Esophagus muscularis mucosa (tissue), 3 donors: ENCODE measurements at regions not wholly inside any gene's neighbourhood (a gene's known extent, or its start where the extent isn't known, plus 50 kb on each side); places are given as distances from the start of the nearest gene placed in this dataset.

Experiments
- POLR2AphosphoS5 ChIP-seq, 2 donors: sonication (generic); formaldehyde crosslinking; IDR thresholded peaks; one replicate each; pipeline ENCODE4 v1.6.1; 2017; ENCODE audit warnings: antibody characterized with exemption in 2 of 2
- TF ChIP-seq, protein P1 (sequence below), 3 experiments: fragments of 200-600 bp in 2 of 3; fragments of 450-650 bp in 1 of 3; sonication (generic) in 2 of 3; IDR thresholded peaks; one replicate each; pipeline ENCODE4 v1.5.1; 2017 to 2019; ENCODE audit warnings: antibody characterized with exemption in 3 of 3, mild to moderate bottlenecking in 2 of 3, moderate library complexity in 1 of 3

DNA sequence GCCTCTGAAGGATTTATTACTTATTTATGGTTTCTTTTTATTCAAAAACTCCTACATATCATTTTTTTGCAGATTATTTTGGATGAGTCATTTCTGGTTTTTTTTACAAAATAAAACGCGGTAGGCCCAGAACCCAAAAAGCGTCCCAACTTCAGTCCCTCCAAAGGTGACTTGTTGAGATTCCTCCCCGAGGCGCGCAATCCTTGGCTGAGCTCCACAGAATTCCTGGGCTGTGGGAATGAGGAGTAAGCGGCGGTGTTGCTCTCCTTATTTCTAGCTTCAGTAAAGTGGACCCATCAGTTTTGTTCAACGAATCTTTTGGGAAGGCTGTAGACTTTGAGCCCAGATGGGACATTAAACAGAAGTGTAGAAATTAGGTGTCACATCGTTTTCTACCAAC is 67.0 kb upstream of the RMP24 start:
- TF ChIP-seq POLR2AphosphoS5 (IDR thresholded peaks at IDR 0.05): no peak
- TF ChIP-seq, protein P1, sequence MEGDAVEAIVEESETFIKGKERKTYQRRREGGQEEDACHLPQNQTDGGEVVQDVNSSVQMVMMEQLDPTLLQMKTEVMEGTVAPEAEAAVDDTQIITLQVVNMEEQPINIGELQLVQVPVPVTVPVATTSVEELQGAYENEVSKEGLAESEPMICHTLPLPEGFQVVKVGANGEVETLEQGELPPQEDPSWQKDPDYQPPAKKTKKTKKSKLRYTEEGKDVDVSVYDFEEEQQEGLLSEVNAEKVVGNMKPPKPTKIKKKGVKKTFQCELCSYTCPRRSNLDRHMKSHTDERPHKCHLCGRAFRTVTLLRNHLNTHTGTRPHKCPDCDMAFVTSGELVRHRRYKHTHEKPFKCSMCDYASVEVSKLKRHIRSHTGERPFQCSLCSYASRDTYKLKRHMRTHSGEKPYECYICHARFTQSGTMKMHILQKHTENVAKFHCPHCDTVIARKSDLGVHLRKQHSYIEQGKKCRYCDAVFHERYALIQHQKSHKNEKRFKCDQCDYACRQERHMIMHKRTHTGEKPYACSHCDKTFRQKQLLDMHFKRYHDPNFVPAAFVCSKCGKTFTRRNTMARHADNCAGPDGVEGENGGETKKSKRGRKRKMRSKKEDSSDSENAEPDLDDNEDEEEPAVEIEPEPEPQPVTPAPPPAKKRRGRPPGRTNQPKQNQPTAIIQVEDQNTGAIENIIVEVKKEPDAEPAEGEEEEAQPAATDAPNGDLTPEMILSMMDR (IDR thresholded peaks at IDR 0.05): no peak
